ENCODE measurements at regions not wholly inside any gene's neighbourhood (a gene's known extent, or its start where the extent isn't known, plus 50 kb on each side); places are given as distances from the start of the nearest gene placed in this dataset.

- TF ChIP-seq SETDB1 (IDR thresholded peaks at IDR 0.05; ENCODE audit: insufficient read length, low read length), result peak; percentile 82
- no peak for TF ChIP-seq KLF10 (tag by site-specific recombination; IDR thresholded peaks at IDR 0.05)
- peak; percentile 84; the same call in 1 of the 2 replicates for TF ChIP-seq TRIM28 (IDR thresholded peaks at IDR 0.05; ENCODE audit: borderline replicate concordance, low read length)
- Histone ChIP-seq H3K4me1 (ENCODE audit: control insufficient read depth, insufficient read depth, low read length) (no peaks in the 10 kb centered on the region), H3K9me3 (ENCODE audit: control insufficient read depth, insufficient read depth, low read depth, low read length) (no peaks in the 10 kb centered on the region), H3K27ac (ENCODE audit: extremely low read depth, low read depth, low read length) (no peak overlapping the region), H3K4me3 (ENCODE audit: low read depth, low read length) (no peak overlapping the region), H3K36me3 (ENCODE audit: control insufficient read depth in 2 of 2, insufficient read depth in 1 of 2, low read length in 2 of 2) (no peaks in the 10 kb centered on the region)
- ChIA-PET CTCF (no interaction called here), POLR2A (no interaction called here)
These were observed 1299.9 kb upstream of the MIR17HG start for GRCh38 chr13:90047600-90047999.

GRCh38 chr13:90049989-90050671 is 1297.4 kb upstream of the MIR17HG start:
- TF ChIP-seq KLF7 (tag by site-specific recombination; IDR thresholded peaks at IDR 0.05; ENCODE audit: borderline replicate concordance) (no peak), ZNF112 (tag by site-specific recombination; IDR thresholded peaks at IDR 0.05) (no peak), KLF8 (tag by site-specific recombination; IDR thresholded peaks at IDR 0.05) (no peak), ZFP41 (tag by site-specific recombination; IDR thresholded peaks at IDR 0.05; ENCODE audit: borderline replicate concordance) (no peak), YY1 (tag by site-specific recombination; IDR thresholded peaks at IDR 0.05) (no peak), HOXC10 (CRISPR knock-in tag; IDR thresholded peaks at IDR 0.05) (no peak), YY2 (tag by site-specific recombination; IDR thresholded peaks at IDR 0.05) (no peak), ZNF510 (tag by site-specific recombination; IDR thresholded peaks at IDR 0.05; ENCODE audit: insufficient replicate concordance) (no peak), ZNF248 (tag by site-specific recombination; IDR thresholded peaks at IDR 0.05) (no peak), ZNF660 (tag by site-specific recombination; IDR thresholded peaks at IDR 0.05) (no peak), ZIC2 (tag by site-specific recombination; IDR thresholded peaks at IDR 0.05) (no peak), KLF9 (tag by site-specific recombination; IDR thresholded peaks at IDR 0.05; ENCODE audit: low read depth) (no peak), ZNF521 (tag by site-specific recombination; IDR thresholded peaks at IDR 0.05) (no peak), ZNF626 (tag by site-specific recombination; IDR thresholded peaks at IDR 0.05) (no peak), ZNF600 (tag by site-specific recombination; IDR thresholded peaks at IDR 0.05) (no peak), ZNF548 (tag by site-specific recombination; IDR thresholded peaks at IDR 0.05) (no peak)
- TF ChIP-seq, protein P1, sequence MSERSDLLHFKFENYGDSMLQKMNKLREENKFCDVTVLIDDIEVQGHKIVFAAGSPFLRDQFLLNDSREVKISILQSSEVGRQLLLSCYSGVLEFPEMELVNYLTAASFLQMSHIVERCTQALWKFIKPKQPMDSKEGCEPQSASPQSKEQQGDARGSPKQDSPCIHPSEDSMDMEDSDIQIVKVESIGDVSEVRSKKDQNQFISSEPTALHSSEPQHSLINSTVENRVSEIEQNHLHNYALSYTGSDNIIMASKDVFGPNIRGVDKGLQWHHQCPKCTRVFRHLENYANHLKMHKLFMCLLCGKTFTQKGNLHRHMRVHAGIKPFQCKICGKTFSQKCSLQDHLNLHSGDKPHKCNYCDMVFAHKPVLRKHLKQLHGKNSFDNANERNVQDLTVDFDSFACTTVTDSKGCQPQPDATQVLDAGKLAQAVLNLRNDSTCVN (tag by site-specific recombination; optimal IDR thresholded peaks at IDR 0.05), result no peak
- TF ChIP-seq, protein P2, sequence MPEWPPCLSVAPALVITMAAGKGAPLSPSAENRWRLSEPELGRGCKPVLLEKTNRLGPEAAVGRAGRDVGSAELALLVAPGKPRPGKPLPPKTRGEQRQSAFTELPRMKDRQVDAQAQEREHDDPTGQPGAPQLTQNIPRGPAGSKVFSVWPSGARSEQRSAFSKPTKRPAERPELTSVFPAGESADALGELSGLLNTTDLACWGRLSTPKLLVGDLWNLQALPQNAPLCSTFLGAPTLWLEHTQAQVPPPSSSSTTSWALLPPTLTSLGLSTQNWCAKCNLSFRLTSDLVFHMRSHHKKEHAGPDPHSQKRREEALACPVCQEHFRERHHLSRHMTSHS (tag by site-specific recombination; IDR thresholded peaks at IDR 0.05), result no peak
- TF ChIP-seq, protein P3, sequence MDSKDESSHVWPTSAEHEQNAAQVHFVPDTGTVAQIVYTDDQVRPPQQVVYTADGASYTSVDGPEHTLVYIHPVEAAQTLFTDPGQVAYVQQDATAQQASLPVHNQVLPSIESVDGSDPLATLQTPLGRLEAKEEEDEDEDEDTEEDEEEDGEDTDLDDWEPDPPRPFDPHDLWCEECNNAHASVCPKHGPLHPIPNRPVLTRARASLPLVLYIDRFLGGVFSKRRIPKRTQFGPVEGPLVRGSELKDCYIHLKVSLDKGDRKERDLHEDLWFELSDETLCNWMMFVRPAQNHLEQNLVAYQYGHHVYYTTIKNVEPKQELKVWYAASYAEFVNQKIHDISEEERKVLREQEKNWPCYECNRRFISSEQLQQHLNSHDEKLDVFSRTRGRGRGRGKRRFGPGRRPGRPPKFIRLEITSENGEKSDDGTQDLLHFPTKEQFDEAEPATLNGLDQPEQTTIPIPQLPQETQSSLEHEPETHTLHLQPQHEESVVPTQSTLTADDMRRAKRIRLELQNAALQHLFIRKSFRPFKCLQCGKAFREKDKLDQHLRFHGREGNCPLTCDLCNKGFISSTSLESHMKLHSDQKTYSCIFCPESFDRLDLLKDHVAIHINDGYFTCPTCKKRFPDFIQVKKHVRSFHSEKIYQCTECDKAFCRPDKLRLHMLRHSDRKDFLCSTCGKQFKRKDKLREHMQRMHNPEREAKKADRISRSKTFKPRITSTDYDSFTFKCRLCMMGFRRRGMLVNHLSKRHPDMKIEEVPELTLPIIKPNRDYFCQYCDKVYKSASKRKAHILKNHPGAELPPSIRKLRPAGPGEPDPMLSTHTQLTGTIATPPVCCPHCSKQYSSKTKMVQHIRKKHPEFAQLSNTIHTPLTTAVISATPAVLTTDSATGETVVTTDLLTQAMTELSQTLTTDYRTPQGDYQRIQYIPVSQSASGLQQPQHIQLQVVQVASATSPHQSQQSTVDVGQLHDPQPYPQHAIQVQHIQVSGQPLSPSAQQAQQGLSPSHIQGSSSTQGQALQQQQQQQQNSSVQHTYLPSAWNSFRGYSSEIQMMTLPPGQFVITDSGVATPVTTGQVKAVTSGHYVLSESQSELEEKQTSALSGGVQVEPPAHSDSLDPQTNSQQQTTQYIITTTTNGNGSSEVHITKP (tag by site-specific recombination; IDR thresholded peaks at IDR 0.05), result no peak
- H3K9me3 ChIP-seq (ENCODE audit: control insufficient read depth, insufficient read depth, low read depth, low read length), result no peaks in the 10 kb centered on the region
- ChIA-PET CTCF (interaction anchor here (0.6 kb wide), 1 partner anchor 1042 kb away, joined by 3 read pairs; no protein-coding TSS in a partner anchor), POLR2A (no interaction called here)
- H3K27ac ChIP-seq (ENCODE audit: extremely low read depth, low read depth, low read length), result no peak overlapping the region
- no peaks in the 10 kb centered on the region for H3K4me1 ChIP-seq (ENCODE audit: control insufficient read depth, insufficient read depth, low read length)
- no peak overlapping the region for H3K4me3 ChIP-seq (ENCODE audit: low read depth, low read length)
- no peaks in the 10 kb centered on the region for H3K36me3 ChIP-seq (ENCODE audit: control insufficient read depth in 2 of 2, insufficient read depth in 1 of 2, low read length in 2 of 2)

All from HEK293 (cell line).